ENCODE measurements at regions not wholly inside any gene's neighbourhood (a gene's known extent, or its start where the extent isn't known, plus 50 kb on each side); places are given as distances from the start of the nearest gene placed in this dataset.

DNA sequence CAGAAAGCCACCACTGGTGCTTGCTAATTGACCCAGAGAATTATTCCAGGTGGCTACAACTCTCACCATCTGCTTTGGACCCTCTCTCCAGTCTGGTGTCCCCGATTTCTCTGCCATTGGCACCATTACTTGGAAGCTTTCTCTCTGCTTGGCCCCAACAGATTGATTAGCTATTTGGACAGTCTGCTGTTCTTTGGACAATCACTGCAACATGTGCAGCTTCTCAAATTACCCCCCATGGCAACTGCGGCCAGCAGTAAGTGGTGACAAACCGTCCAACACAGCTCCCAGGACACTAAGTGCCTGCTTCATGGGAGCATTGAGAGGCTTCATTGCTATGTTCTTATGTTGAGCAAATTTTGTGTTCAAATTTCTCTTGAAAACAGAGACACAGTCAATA, 309.8 kb downstream of the TAF11L14 start:
- TF ChIP-seq, protein P1, sequence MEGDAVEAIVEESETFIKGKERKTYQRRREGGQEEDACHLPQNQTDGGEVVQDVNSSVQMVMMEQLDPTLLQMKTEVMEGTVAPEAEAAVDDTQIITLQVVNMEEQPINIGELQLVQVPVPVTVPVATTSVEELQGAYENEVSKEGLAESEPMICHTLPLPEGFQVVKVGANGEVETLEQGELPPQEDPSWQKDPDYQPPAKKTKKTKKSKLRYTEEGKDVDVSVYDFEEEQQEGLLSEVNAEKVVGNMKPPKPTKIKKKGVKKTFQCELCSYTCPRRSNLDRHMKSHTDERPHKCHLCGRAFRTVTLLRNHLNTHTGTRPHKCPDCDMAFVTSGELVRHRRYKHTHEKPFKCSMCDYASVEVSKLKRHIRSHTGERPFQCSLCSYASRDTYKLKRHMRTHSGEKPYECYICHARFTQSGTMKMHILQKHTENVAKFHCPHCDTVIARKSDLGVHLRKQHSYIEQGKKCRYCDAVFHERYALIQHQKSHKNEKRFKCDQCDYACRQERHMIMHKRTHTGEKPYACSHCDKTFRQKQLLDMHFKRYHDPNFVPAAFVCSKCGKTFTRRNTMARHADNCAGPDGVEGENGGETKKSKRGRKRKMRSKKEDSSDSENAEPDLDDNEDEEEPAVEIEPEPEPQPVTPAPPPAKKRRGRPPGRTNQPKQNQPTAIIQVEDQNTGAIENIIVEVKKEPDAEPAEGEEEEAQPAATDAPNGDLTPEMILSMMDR (IDR thresholded peaks at IDR 0.05), result no peak
- TF ChIP-seq POLR2A (IDR thresholded peaks at IDR 0.05), result no peak

Measured in adrenal gland (tissue), 5 donors.